SU-DHL-6 (cell line): ENCODE measurements at regions not wholly inside any gene's neighbourhood (a gene's known extent, or its start where the extent isn't known, plus 50 kb on each side); places are given as distances from the start of the nearest gene placed in this dataset.
"Not testable (repeated sequence)": the region's sequence is repeated elsewhere in the genome, so short reads cannot be mapped to it uniquely, and the experiment has no call there.

ENCODE experiments used
- EZH2phosphoT487 ChIP-seq: fragments of 200-600 bp; sonication (generic), shearing (Covaris generic); conservative IDR thresholded peaks from 2 replicates; pipeline ENCODE4 v1.6.1; 2018; ENCODE audit warnings: mild to moderate bottlenecking, antibody characterized with exemption, low read length, moderate library complexity, mixed read lengths
- TF ChIP-seq, protein P1 (sequence below): fragments of 200-600 bp; sonication (generic); IDR thresholded peaks from one replicate; pipeline ENCODE4 v1.5.1; 2017; ENCODE audit warnings: antibody characterized with exemption, mild to moderate bottlenecking, low read length, moderate library complexity; ENCODE audit not compliant: insufficient read depth, poor library complexity, severe bottlenecking

DNA sequence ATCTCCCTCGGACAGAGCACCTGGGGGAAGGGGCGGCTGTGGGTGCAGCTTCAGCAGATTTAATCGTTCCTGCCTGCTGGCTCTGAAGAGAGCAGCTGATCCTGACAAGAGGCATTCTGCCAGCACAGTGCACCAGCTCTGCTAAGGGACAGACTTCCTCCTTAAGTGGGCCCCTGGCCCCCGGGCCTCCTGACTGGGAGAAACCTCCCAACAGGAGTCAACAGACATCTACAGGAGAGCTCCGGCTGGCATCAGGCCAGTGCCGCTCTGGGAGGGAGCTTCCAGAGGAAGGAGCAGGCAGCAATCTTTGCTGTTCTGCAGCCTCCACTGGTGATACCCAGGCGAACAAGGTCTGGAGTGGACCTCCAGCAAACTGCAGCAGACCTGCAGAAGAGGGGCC, 84.9 kb upstream of the ATXN3L start:
- TF ChIP-seq, protein P1, sequence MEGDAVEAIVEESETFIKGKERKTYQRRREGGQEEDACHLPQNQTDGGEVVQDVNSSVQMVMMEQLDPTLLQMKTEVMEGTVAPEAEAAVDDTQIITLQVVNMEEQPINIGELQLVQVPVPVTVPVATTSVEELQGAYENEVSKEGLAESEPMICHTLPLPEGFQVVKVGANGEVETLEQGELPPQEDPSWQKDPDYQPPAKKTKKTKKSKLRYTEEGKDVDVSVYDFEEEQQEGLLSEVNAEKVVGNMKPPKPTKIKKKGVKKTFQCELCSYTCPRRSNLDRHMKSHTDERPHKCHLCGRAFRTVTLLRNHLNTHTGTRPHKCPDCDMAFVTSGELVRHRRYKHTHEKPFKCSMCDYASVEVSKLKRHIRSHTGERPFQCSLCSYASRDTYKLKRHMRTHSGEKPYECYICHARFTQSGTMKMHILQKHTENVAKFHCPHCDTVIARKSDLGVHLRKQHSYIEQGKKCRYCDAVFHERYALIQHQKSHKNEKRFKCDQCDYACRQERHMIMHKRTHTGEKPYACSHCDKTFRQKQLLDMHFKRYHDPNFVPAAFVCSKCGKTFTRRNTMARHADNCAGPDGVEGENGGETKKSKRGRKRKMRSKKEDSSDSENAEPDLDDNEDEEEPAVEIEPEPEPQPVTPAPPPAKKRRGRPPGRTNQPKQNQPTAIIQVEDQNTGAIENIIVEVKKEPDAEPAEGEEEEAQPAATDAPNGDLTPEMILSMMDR, result not testable (repeated sequence)
- TF ChIP-seq EZH2phosphoT487, result not testable (repeated sequence)
